Loucy (cell line): ENCODE measurements at regions not wholly inside any gene's neighbourhood (a gene's known extent, or its start where the extent isn't known, plus 50 kb on each side); places are given as distances from the start of the nearest gene placed in this dataset.

Source experiments
- CTCF ChIP-seq: fragments of 200-600 bp; sonication (generic); conservative IDR thresholded peaks from 2 replicates; pipeline ENCODE4 v1.5.1; 2014; ENCODE audit warnings: mild to moderate bottlenecking, antibody characterized with exemption, low read length
- EZH2phosphoT487 ChIP-seq: fragments of 200-600 bp; IDR thresholded peaks from 2 replicates; pipeline ENCODE4 v1.6.1; 2018; ENCODE audit warnings: antibody characterized with exemption, mild to moderate bottlenecking, moderate library complexity, borderline replicate concordance

GRCh38 chr2:74739129-74739528, 85.1 kb downstream of the SEMA4F start:
- TF ChIP-seq CTCF, result no peak
- no peak for TF ChIP-seq EZH2phosphoT487
